ENCODE measurements at regions not wholly inside any gene's neighbourhood (a gene's known extent, or its start where the extent isn't known, plus 50 kb on each side); places are given as distances from the start of the nearest gene placed in this dataset.

GRCh38 chr9:11653867-11654266, 1039.3 kb upstream of the TYRP1 start:
- no peak for TF ChIP-seq CTCF (IDR thresholded peaks at IDR 0.05)
- TF ChIP-seq POLR2A (IDR thresholded peaks at IDR 0.05) = no peak
- TF ChIP-seq EP300 (IDR thresholded peaks at IDR 0.05) = no peak
- no peak for TF ChIP-seq POLR2AphosphoS5 (IDR thresholded peaks at IDR 0.05)

Data from gastroesophageal sphincter (tissue), 3 donors.